ENCODE measurements at regions not wholly inside any gene's neighbourhood (a gene's known extent, or its start where the extent isn't known, plus 50 kb on each side); places are given as distances from the start of the nearest gene placed in this dataset.
A peak's percentile ranks its signal among the peaks of the same experiment; 100 is the strongest.

DNA sequence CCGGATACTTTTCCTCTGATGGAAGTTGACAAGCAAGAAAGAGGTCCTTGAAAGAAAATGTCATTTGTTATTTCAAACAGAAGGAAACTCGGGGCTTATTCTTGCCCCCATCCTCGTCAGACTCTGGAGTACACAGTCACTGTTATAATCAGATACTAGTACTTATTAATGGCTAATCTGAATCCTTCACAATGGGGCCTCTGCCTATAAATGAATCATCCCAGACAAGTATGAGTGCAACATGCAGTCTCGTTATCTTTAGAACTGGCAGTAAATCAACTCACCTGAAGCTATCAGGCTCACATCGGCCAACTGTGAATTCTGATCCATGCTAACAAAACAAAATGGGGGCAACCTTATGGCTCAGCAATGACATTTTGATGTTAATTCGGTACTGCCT lies 216.7 kb downstream of the GRIN2B start:
- no peak for DNase-seq (ENCODE audit: low spot score)

DNA sequence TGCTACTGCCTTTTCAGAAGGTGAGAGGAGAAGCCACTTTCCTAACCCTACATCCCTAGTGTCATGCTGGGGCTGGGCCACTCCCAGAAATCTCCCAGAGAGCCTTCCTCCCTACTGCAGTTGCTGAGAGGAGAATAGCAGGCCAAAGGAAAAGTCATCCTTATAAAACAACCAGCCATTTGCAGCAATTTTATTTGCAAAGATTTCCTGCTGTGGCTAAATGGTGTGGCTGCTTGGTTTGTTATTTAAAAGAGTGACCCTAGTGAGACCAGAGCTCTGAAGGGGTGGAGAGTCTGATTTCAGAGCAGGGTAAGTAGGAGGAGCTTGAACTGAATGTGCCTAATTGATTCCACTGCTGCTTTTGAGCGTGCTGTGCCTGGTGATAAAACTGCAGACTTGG lies 232.0 kb downstream of the GRIN2B start:
- no peak for DNase-seq (ENCODE audit: low spot score)

DNA sequence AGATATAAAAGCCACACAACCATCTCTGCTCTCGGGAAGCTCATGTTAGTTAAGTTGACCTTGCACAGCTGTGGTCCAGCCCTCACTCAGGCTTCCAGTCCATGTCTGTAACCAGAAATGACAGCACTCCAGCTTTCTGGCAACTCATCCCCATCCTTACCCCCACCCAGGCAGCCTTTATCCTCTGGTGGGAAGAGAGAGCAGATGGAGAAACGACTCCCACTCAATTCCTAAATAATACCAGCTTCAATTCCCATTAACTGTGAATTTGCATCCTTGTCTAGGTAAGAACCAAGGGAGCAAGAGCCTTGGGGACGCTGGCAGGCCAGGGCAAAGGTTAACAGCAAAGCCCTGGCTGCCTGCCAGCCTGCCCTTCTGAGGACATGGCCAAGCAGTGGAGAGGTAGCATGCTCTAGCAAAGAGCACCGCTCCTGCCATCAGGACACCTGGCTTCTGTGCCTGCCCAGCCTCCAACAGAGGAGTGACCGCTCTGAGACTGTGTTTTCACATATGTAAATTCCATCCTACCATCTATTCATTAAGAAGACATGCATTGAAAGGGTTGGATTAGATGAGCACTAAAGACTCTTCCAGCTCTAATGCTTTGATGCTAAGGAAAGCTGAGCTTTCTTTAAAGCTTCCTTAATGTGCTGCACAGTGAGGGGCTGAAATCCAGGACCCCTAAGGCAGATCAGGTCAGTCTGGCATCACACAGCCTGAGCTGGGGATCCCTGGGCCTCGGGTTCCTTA lies 236.1 kb downstream of the GRIN2B start:
- DNase-seq (ENCODE audit: low spot score): no peak

DNA sequence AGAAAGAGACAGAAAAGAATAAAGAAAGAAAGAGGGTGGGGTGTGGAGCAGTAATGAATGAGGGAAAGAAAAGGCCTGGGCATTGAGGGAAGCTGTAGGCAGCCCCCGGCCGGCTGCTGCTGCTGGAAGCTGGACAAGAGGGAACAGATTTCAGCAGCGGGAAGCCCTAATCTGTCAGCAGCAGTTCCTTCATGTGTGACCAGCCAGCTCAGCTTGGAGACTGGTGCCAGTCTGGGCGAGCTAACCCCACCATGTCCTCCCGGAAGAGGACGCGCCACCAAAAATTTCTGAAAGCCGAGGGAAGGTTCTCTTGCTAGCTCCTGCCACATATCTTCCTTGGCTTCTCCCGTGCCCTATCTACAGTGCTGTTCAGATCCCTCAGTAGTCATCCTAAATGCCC lies 236.8 kb downstream of the GRIN2B start:
- peak; percentile 37 for DNase-seq (ENCODE audit: low spot score)

DNA sequence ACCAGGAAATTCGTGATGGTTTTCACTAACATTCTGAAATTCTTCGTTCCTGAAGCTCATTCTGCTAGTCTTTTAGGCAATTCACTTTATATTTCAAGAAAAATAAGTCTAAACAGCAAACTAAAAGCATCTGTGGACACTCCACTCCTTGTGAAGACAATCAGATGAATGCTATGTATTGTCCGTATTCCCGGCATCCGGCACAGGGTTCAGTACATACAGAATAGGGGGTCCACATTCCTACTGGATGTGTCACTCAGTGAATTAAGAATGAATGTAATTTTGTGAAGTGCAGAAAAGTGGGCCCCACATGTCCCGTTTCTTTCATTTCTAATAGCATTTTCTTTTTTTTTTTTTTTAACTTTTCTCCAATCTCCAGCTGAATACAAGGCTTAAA lies 241.3 kb downstream of the GRIN2B start:
- no peak for DNase-seq (ENCODE audit: low spot score)

DNA sequence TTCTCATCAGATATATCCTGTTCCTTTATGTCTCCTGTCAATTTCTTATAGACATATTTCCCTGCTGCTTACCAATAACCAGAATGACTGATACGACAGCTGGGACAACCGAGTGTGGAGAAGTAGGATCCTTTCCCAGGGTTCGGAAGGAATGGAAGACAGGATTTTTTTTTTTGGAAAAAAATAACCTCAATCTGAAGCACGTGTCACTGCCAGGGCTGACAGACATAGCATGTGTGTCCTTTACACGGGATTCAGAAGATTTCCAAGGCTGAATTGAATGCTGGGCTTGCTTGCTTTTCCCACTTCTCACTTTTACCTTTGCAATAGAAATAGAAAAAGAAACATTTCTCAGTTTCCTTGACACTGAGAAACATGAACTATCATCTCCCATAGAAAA lies 245.7 kb downstream of the GRIN2B start:
- no peak for DNase-seq (ENCODE audit: low spot score)

DNA sequence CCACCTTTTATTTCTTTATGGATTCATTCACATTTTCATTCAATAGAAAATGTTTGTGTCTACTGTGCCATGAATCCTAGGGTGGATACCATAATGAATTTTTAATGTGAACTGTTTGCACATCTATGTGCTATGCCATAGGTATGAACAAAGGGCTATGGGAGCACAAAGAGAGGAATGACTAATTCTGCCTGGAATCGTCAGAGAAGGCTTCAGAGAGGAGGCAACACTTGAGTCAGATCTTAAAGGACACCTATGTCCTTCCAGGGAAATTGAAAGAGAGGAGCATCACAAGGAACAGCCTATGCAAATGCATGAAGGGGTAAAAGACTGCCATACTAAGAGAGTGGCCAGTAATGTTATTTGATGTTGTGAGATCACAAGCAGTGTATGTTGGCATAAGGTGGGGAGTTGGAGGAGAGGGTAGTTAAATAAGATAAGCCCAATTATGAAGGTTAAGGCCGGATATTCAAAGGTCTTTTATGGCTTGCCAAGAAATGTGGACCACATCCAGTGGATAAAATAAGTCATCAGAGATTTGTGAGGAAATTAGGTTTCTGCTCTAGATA lies 246.7 kb downstream of the GRIN2B start:
- no peak for DNase-seq (ENCODE audit: low spot score)

DNA sequence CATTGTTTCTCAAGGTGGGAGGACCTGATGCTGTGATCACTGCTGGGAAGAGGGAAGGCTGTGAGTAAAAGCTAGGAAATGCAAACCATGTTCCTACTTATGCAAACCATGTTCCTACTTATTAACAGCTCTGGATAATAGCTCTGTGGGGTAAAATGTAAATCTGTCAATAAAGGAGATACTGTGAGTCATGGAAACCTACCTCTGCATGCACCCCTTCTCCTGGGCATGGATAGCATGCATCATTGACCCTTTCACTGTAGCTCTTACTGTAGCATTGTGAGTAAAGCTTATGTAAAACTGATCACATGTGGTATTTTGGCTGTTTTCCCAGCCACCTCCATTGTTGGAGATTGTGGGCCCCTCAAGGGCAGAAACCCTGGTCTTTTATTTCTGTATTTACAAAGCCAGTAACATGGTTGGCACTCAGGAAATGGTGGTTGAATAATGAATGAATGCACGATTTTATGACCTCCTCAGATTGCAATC lies 253.7 kb downstream of the GRIN2B start:
- DNase-seq (ENCODE audit: low spot score): no peak

DNA sequence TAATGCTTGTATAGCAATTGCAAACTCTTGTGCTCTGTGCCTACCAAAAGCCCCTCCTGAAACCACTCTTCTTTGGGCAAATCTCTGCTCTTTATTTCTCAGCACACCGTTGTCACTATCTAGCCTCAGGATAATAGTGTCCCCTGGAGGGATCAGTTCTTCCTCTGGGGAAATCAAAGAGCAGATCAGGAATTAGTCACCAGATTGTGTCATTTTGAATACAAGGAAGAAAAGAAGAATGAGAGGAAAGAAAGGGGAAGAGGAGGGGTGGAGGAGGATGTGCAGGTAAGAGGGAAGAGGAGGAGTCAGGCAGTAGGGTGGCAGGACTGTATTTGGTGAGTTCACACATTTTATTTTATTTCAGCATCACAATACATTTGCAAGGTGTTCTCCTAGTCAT lies 256.4 kb downstream of the GRIN2B start:
- peak; percentile 55 for DNase-seq (ENCODE audit: low spot score)

DNA sequence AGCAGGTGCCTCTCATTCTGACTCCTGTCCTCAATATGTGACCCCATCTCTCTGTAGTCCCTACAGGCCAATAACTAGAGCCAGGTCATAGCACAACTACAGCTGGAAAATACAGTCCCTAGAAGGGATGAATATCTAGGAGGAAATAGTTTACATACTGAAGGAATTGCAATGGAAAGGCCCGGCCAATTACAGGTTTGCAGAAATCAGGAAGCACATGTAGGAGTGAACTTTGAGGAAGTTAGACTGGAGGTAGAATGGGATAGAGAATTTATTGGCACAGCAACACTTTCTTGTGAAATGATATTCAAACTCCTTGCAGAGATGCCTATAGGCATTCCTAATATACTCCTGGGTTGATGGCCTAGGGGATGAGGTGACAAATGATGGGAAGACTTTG lies 257.3 kb downstream of the GRIN2B start:
- no peak for DNase-seq (ENCODE audit: low spot score)

DNA sequence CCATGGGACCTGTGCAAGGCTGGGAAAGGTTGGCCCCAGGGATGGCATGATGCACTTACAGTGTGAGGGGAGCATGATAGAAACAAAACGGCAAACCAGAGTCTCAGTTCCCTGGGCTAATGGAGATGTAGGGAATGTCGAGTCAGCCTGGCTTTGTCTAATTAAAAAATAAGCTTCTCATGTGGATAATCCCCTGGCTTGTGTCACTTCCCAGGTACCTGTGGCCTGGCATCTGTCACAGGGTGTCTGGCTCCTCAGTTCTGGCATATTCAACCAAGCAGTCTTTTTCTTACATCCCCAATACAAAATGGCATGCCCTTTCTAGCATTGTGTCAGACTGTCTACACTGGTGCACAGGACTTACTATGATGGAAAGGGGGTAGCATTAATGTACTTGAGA lies 261.4 kb downstream of the GRIN2B start:
- DNase-seq (ENCODE audit: low spot score): peak; percentile 77

DNA sequence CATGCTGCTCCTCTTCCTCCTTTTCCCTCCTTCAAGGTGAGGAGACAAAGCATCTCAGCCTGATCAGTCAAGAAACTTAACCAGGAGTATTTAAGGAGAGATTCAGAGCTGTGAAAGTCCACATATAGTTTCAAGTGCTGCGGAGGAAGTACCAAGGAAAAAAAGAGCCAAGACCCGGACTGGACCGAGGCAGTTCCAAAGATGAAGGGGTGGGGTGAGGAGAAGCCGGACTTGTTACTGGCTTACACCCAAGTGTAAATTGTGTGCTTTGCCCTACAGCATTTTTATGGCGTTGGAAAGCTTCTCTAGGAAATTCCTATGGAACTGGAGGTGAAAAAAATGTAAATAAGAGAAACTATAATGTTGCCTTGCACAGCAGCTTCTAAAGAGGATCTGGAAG lies 263.1 kb downstream of the GRIN2B start:
- DNase-seq (ENCODE audit: low spot score): no peak

DNA sequence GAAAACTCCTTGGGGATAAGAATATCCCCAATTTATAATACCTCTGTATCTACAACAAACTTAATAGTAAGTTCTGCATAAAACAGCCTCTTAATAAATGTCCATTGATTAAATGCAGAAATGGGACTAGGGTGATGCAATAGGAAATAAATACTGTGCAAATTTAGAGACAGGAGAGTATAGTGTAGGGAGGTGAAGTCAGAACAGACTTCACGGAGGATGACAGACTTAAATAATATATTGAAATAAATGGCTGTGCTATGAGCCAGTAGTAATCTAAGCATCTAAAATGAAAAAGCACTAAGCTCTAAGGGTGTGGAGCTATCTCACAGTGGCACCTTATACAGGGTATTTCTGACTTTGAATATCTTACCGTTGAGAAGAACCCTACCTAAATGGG lies 265.3 kb downstream of the GRIN2B start:
- no peak for DNase-seq (ENCODE audit: low spot score)

DNA sequence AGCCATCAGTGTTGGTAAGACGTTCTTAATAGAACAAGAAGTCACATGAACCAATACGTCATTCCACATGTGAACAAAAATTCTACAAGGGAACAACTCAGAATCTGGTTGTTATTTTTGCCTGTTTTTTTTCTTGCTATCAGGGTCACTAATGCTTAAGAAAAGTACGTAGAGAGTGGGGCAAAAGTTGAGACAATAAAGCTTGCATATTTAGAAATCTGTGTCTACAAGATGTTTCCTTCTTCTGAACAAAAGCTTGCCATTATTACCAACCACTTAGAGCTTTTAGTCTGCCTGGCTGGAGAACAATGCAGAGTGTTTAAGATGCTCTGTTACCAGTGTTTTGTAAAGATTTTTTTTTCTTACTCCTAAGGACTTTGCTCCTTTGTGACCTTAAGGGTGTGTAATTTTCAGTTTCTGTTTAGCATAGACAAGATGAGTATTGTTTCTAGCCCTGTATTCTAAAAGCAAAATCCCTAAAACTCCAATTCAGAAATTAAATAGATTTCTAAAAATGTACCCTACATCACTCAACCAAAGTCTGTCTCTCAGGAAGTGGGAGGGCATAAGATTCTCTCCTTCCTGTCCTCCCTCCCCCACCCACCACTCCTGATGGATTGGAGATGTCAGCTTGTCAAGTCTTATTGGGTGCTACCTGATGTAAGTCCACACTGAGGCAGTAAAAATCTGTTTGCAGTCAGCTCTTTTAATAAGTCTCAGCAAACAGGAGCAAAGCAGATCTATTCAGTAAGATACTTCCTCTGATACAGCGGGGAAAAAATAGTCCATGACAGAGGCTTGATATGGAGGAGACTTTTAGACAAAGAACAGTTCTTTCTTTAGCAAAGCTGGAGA lies 267.6 kb downstream of the GRIN2B start:
- no peak for DNase-seq (ENCODE audit: low spot score)

DNA sequence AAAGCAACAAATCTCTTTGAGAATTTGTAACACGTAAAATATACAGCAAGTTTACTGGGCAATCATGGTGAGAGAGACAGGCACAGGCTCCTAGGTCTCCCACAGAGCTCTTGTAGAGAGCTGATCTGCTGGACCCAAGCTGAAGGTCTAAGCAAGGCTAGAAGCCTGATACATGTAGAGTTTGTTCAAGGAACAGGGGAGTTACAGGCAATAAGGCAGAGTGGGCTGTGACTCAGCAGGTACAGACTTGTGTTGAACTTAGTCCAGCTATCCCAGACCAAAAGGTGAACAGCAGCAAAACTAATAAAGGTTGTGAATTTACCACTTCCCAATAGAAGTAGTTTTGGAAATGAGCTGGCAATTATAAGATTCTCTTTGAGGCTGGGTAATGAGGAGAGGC lies 273.6 kb downstream of the GRIN2B start:
- DNase-seq (ENCODE audit: low spot score): no peak

DNA sequence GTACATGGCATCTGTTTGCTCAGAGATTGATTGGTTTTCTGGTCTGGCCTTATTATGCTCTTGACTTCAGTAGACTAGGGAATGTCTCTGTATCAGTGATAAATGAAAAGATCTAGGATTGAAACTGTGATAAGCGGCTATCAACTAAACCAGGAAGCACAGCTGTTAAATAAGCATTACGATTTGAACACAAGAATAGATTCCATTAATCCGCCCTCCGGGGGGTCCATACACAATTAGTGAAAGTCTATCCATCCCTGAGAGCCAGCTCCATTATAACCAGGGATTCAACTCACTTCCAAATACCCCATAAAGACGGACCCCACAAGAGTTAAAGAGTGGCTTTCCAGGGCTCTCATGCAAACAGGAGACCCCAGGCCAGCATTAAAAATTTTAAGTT lies 279.0 kb downstream of the GRIN2B start:
- DNase-seq (ENCODE audit: low spot score): no peak

DNA sequence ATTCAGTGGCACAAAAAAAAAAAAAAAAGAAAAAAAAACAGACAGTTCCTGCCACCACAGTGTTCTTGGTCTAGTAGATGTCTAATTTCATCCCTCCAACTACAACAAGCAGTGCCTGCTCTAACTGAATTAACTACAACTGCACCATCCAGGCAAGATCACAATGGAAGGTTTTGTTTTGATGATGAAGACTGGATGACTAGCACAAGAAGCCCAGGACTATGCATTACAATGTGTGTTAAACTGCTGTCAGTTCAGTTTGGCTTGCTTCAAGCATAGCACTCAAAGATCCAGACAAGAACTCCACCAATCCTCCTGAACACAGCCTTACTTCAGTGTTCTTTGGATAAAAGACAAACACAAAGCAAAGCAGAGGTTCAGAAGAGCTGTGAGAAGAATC lies 279.9 kb downstream of the GRIN2B start:
- DNase-seq (ENCODE audit: low spot score): no peak

DNA sequence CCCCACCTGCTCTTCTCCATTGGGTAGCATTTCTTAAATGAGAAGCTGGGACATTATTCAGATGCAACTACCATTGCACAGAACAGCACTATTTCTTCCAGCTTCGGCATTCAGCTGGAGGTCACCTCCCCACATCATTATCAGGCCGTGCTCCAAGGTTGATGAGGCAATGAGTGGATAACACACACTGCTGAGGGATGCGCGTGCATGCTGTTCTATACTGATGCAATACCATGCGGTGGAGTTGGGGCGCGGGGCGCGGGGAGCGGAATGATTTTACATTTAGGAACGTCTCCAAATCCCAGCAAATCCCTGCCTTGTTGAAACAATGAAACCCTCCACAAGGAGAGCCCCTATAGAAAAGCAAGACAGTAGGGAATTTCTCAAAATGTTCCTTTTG lies 283.4 kb downstream of the GRIN2B start:
- DNase-seq (ENCODE audit: low spot score): no peak

DNA sequence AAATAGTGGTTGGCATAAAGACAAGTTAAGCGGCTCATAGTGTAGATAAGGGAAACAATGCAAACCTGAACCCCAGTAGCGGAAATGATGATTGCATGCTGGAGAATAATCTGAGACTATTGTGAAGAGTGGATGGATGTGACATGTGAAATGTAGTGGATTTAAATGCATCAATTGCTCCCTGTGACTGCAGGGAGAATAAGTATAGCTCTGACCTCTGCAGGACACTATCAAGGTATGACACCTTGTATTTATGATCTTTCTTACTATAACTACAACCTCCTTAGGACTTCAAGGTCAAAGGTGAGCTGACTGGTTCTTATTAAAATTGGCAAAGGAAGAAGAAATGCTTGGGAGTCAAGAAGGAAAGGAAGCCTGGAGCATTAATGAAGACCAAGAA lies 285.6 kb downstream of the GRIN2B start:
- DNase-seq (ENCODE audit: low spot score): no peak

DNA sequence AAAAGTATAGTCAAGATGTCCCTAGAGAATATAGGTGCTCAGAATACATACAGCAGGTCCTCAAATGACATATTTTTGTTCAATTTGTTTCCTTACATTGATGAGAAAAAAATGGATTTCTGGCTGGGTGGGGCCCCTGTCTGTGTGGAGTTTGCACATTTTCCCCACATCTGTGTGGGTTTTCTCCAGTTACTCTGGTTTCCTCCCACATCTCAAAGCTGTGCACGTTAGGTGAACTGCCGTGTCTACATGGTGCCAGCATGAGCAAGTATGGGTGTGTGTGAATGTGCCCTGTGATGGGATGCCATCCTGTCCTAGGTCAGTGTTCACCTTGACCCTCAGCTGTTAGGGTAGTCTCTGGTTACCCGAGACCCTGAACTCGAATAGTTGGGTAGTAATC lies 289.1 kb downstream of the GRIN2B start:
- DNase-seq (ENCODE audit: low spot score): no peak

DNA sequence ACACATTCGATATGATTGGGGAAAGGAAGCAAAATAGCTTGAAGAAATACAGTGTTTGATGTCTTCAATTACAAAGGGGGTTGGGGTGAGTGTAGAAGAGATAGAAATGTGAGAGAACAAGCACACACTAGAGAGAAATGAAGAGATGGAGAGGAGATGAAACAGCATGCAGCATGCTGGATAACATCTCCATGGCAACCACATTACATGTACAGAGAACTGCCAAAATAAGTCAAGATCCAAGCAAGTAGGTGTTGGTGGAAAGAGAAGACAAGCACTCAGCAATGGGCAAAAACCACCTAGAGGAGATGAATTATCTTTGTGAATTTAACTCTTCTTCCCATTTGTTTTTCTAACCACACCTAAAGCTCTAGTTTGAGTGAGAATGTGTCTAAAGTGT lies 289.8 kb downstream of the GRIN2B start:
- DNase-seq (ENCODE audit: low spot score): no peak

DNA sequence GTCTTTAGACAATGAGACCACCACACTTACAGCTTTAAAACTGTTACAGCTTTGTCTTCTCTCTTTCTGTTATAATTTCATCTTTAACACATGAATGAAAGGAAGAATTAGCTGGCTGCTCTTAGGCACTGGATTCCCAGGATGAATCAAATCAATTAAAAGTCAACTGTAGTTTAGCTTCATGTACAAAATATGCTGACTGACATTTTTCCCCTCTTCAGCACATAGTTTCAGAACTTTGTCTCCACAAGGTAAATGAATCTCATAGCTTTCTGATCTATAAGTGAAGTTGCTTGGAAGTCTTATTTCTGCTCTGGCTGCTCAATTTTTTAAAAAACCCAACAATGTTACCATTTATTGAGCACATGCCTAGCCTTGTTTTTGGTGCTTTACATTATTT lies 293.8 kb downstream of the GRIN2B start:
- DNase-seq (ENCODE audit: low spot score): no peak

DNA sequence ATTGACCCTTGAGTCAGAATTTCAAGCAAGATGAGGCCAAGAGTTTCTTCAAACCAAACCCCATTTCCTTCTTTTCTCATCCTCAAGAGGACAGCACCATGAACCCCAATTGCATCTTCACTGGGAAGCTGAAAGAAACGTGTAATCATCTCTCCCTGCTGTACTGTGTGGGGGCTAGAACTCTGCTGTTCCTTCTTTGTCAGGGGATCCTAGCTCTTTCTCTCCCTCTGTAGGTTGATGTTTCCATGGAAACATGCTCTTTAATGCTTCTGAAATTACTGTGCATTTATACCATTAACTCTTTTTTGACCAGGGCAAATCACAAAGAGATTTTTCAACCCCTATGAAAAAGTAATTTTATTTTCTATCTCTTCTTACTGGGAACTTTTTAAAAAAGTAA lies 295.1 kb downstream of the GRIN2B start:
- DNase-seq (ENCODE audit: low spot score): no peak
